Right lobe of liver (tissue), 4 donors: ENCODE measurements at regions not wholly inside any gene's neighbourhood (a gene's known extent, or its start where the extent isn't known, plus 50 kb on each side); places are given as distances from the start of the nearest gene placed in this dataset.

Source experiments
- CTCF ChIP-seq, 4 donors: fragments of 200-600 bp in 3 of 4; fragments of 450-650 bp in 1 of 4; IDR thresholded peaks; one replicate each; pipeline versions ENCODE4 v1.5.1 to v1.8.0; 2016 to 2022; ENCODE audit warnings: antibody characterized with exemption in 4 of 4, mild to moderate bottlenecking in 2 of 4
- POLR2A ChIP-seq: fragments of 450-650 bp; IDR thresholded peaks from one replicate; pipeline ENCODE4 v1.6.1; 2017; ENCODE audit warnings: antibody characterized with exemption, mild to moderate bottlenecking
- donor health status: DM: no; HTN: no; CAD: no.
- donor health status: DM: no; HTN: no; CAD: no.
- donor health status: DM: no; HTN: yes; CAD: no.

- TF ChIP-seq CTCF (IDR thresholded peaks at IDR 0.05) (no peak), POLR2A (no peak)
These were observed 255.9 kb upstream of the STARD13 start for GRCh38 chr13:33541456-33541855.
